Lower lobe of right lung (tissue), 2 donors: ENCODE measurements at regions not wholly inside any gene's neighbourhood (a gene's known extent, or its start where the extent isn't known, plus 50 kb on each side); places are given as distances from the start of the nearest gene placed in this dataset.

Experiments
- ATAC-seq, 2 donors: fragments of 200-7000 bp; cut with Tn5 transposase; one replicate each; pipeline ENCODE4 v1.9.1; 2020 to 2022; ENCODE audit warnings: mild to moderate bottlenecking in 2 of 2, moderate library complexity in 2 of 2
- DNase-seq: peaks from one replicate; pipeline ENCODE4 v3.0.0-alpha.2; 2020
- H3K27ac ChIP-seq: fragments of 200-600 bp; one replicate; pipeline ENCODE4 v1.8.0; 2022
- H3K27me3 ChIP-seq: fragments of 200-600 bp; one replicate; pipeline ENCODE4 v1.8.0; 2022; ENCODE audit warnings: low read depth
- H3K36me3 ChIP-seq: fragments of 200-600 bp; one replicate; pipeline ENCODE4 v1.8.0; 2022; ENCODE audit warnings: mild to moderate bottlenecking
- H3K4me1 ChIP-seq: fragments of 200-600 bp; one replicate; pipeline ENCODE4 v1.8.0; 2022
- H3K4me3 ChIP-seq: fragments of 200-600 bp; one replicate; pipeline ENCODE4 v1.8.0; 2022; ENCODE audit warnings: mild to moderate bottlenecking
- H3K9me3 ChIP-seq: fragments of 200-600 bp; one replicate; pipeline ENCODE4 v1.8.0; 2022
- intact Hi-C: fragments of 100-400 bp; cut with DNase I; formaldehyde crosslinking; loops from one replicate; pipeline ENCODE4 v1.11.0; 2022
- TF ChIP-seq, protein P1 (sequence below): fragments of 200-600 bp; IDR thresholded peaks from one replicate; pipeline ENCODE4 v1.8.0; 2022; ENCODE audit warnings: antibody characterized with exemption, mild to moderate bottlenecking
- donor health status: DM: no; HTN: yes; CAD: no; lungs with severe emphysema.

DNA sequence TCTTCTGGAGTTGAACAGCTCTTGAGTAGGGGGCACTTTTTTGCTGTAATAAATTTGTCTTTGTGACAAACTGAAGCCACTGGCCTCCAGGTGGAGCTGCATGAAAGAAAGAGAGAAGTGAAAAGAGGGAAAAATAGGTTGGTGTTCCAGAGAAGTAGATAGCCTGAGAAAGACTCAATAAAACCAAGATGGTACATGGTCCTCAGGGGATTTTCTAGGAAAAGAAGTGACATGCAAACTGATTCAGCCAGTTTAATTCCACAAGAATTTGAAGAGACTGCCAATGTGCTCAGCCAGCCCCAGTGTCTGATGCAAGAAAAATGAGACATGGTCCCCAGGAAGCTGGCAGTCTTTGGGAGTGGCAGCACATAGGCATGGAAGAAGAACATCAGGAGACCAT lies 152.7 kb downstream of the CD47 start:
- no peaks in the 10 kb centered on the region for H3K36me3 ChIP-seq
- no peak overlapping the region for H3K27ac ChIP-seq
- intact Hi-C loops: no loop called here
- no peak for DNase-seq
- ATAC-seq: peak; percentile 42 to 61
- H3K4me3 ChIP-seq: no peak overlapping the region
- H3K4me1 ChIP-seq: no peaks in the 10 kb centered on the region
- H3K9me3 ChIP-seq: no peaks in the 10 kb centered on the region
- H3K27me3 ChIP-seq: no peaks in the 10 kb centered on the region
- TF ChIP-seq, protein P1, sequence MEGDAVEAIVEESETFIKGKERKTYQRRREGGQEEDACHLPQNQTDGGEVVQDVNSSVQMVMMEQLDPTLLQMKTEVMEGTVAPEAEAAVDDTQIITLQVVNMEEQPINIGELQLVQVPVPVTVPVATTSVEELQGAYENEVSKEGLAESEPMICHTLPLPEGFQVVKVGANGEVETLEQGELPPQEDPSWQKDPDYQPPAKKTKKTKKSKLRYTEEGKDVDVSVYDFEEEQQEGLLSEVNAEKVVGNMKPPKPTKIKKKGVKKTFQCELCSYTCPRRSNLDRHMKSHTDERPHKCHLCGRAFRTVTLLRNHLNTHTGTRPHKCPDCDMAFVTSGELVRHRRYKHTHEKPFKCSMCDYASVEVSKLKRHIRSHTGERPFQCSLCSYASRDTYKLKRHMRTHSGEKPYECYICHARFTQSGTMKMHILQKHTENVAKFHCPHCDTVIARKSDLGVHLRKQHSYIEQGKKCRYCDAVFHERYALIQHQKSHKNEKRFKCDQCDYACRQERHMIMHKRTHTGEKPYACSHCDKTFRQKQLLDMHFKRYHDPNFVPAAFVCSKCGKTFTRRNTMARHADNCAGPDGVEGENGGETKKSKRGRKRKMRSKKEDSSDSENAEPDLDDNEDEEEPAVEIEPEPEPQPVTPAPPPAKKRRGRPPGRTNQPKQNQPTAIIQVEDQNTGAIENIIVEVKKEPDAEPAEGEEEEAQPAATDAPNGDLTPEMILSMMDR: peak; percentile 46

DNA sequence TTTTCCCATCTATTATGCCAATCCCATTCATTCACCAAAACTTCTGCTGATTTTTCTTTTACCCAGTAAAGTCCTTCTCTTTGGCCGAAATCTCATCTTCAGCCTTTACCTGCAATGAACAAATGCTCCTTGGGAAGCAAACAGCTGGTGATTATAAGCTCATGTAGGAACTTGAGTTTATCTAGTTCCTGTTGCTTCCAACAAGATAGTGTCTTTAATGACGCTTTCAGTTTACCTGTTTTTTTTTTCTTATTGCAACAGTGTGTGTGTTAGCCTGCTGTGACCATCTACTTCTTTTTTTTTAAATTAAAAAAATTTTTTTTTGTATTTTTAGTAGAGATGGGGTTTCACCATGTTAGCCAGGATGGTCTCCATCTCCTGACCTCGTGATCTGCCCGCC lies 156.0 kb downstream of the CD47 start:
- Histone ChIP-seq H3K4me1 (no peaks in the 10 kb centered on the region), H3K9me3 (no peaks in the 10 kb centered on the region), H3K27ac (no peak overlapping the region), H3K36me3 (no peaks in the 10 kb centered on the region), H3K27me3 (no peaks in the 10 kb centered on the region), H3K4me3 (no peak overlapping the region)
- no peak for DNase-seq
- no peak for ATAC-seq
- intact Hi-C loops: no loop called here
- TF ChIP-seq, protein P1: no peak

DNA sequence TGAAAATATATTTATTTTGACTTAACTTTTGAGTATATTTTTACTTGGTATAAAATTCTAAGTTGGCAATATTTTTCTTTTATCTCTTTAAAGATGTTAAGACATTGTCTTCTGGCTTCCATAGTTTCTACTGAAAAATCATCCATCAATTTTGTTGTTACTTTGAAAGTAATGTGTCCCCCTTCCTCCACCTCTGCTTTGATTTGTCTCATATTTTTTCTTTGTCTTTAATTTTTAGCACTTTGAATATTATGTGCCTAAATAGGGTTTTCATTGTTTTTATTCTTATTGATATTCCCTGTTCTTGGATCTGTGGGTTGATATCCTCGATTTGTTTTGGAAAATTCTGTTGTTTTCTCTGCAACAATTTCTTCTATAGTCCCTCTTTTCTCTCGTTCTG lies 157.4 kb downstream of the CD47 start:
- DNase-seq: no peak
- Histone ChIP-seq H3K36me3 (no peaks in the 10 kb centered on the region), H3K9me3 (no peaks in the 10 kb centered on the region), H3K27me3 (no peaks in the 10 kb centered on the region), H3K4me3 (no peak overlapping the region), H3K27ac (no peak overlapping the region), H3K4me1 (no peaks in the 10 kb centered on the region)
- no peak for ATAC-seq
- TF ChIP-seq, protein P1: no peak
- intact Hi-C loops: no loop called here

DNA sequence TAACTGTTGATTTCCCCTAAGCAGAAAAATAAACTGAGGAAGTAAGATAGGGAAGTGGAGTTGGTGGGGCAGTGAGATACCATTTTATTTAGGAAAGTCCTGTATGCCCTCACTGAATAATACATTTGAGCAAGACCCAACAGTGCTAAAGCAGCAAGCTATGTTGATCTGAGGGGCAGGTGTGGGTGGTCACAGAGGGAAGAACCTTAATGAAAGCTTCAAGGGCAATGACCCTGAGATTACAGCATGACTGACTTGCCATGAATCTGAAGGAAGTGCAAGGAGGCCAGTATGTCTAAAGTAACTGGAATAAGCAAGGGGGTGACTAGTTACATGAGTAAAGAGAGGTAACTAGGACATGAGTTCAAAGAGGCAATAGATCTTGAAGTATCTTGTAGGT lies 159.5 kb downstream of the CD47 start:
- intact Hi-C loops: no loop called here
- no peak overlapping the region for H3K4me3 ChIP-seq
- ATAC-seq: no peak

DNA sequence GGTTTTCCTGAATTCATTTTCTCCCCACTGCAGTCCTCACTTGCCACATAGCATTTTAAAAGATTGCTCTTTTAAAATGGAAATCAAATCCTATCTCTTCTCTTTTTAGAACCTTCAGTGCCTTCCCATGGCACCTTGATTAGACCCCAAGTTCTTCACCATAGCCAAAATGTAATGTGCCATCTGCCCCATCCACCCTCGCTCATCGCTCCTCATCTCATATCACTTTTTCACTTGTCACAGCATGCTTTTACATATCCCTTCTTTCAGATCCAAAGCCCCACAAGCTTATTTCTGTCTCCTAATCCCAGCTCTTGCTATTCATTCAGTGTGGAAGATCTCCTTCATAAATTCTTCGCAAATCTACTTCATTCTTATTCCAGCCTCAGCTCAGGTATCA lies 161.7 kb downstream of the CD47 start:
- Histone ChIP-seq H3K36me3 (no peaks in the 10 kb centered on the region), H3K27me3 (no peaks in the 10 kb centered on the region), H3K4me3 (no peak overlapping the region), H3K9me3 (no peaks in the 10 kb centered on the region), H3K27ac (no peak overlapping the region), H3K4me1 (peaks cover 13% of the 10 kb centered on the region)
- DNase-seq (no peak), ATAC-seq (no peak)
- TF ChIP-seq, protein P1: no peak
- intact Hi-C loops: no loop called here

More for the DNA sequence above, 159.5 kb downstream of the CD47 start:
- Histone ChIP-seq H3K27me3 (no peaks in the 10 kb centered on the region), H3K27ac (no peak overlapping the region), H3K36me3 (no peaks in the 10 kb centered on the region), H3K4me1 (peaks cover 13% of the 10 kb centered on the region), H3K9me3 (no peaks in the 10 kb centered on the region)
- DNase-seq: no peak
- TF ChIP-seq, protein P1: no peak

DNA sequence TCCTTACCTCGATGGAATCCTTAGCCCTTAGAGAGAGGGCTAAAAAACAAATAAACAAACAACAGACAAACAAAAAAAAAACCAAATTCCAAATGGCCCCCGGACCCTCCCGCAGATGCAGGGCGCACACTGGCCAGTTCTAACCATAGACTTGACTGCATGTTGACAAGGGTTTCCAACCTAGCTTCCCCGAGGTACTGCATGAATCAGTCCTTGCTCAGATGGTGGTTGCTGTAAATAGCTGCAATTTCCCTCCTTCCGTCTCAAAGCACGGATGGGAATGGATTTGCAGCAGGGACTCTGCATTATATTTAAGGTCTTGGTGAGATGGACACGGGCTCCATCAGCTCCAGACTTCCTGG lies 162.8 kb downstream of the CD47 start:
- intact Hi-C loops: no loop called here
- H3K27me3 ChIP-seq: no peaks in the 10 kb centered on the region
- H3K27ac ChIP-seq: no peak overlapping the region
- H3K36me3 ChIP-seq: no peaks in the 10 kb centered on the region
- H3K4me3 ChIP-seq: peak overlapping the region; percentile 65
- DNase-seq (no peak), ATAC-seq (peak; percentile 53 to 59)
- no peaks in the 10 kb centered on the region for H3K9me3 ChIP-seq
- TF ChIP-seq, protein P1: no peak
- peaks cover 13% of the 10 kb centered on the region for H3K4me1 ChIP-seq
